Right atrium auricular region (tissue), 2 donors: ENCODE measurements at regions not wholly inside any gene's neighbourhood (a gene's known extent, or its start where the extent isn't known, plus 50 kb on each side); places are given as distances from the start of the nearest gene placed in this dataset.

ENCODE experiments used
- DNase-seq: peaks from one replicate; pipeline ENCODE4 v3.0.0-alpha.2; 2019; ENCODE audit warnings: low spot score
- H3K27ac ChIP-seq, 2 donors: fragments of 200-600 bp; sonication (generic); 1 replicate in 1 of 2; 2 replicates in 1 of 2; pipeline ENCODE4 v1.5.1; 2016 to 2019
- H3K27me3 ChIP-seq, 2 donors: fragments of 200-600 bp; sonication (generic); one replicate each; pipeline versions ENCODE4 v1.5.1 to v1.6.0; 2017 to 2019
- H3K36me3 ChIP-seq: fragments of 200-600 bp; sonication (generic); one replicate; pipeline ENCODE4 v1.5.1; 2016
- H3K4me1 ChIP-seq, 2 donors: fragments of 200-600 bp; sonication (generic); one replicate each; pipeline versions ENCODE4 v1.5.1 to v1.6.0; 2017 to 2019
- H3K4me3 ChIP-seq, 2 donors: fragments of 200-600 bp; sonication (generic); 1 replicate in 1 of 2; 2 replicates in 1 of 2; pipeline ENCODE4 v1.5.1; 2017 to 2019; ENCODE audit warnings: mild to moderate bottlenecking in 1 of 2, moderate library complexity in 1 of 2
- H3K9me3 ChIP-seq, 2 donors: fragments of 200-600 bp; sonication (generic); one replicate each; pipeline ENCODE4 v1.5.1; 2019
- CTCF ChIP-seq, 2 donors: fragments of 200-600 bp; sonication (generic); IDR thresholded peaks; one replicate each; pipeline ENCODE4 v1.5.1; 2019; ENCODE audit warnings: antibody characterized with exemption in 2 of 2

- Histone ChIP-seq H3K9me3 (no peaks in the 10 kb centered on the region), H3K36me3 (no peaks in the 10 kb centered on the region), H3K4me3 (no peak overlapping the region), H3K27me3 (no peaks in the 10 kb centered on the region), H3K27ac (no peak overlapping the region), H3K4me1 (no peaks in the 10 kb centered on the region)
- no peak for TF ChIP-seq CTCF (IDR thresholded peaks at IDR 0.05)
- no peak for DNase-seq
Observed at GRCh38 chr3:153596401-153596800, 434.4 kb downstream of the RAP2B start.

- Histone ChIP-seq H3K4me1 (no peaks in the 10 kb centered on the region), H3K4me3 (no peak overlapping the region), H3K27ac (no peak overlapping the region), H3K27me3 (no peaks in the 10 kb centered on the region), H3K36me3 (no peaks in the 10 kb centered on the region), H3K9me3 (no peaks in the 10 kb centered on the region)
- no peak for TF ChIP-seq CTCF (IDR thresholded peaks at IDR 0.05)
- DNase-seq = peak; percentile 60
Observed at GRCh38 chr3:153599685-153600084, 437.7 kb downstream of the RAP2B start.

GRCh38 chr3:153600896-153601295 lies 438.9 kb downstream of the RAP2B start:
- Histone ChIP-seq H3K36me3 (no peaks in the 10 kb centered on the region), H3K27me3 (no peaks in the 10 kb centered on the region), H3K4me1 (no peaks in the 10 kb centered on the region), H3K27ac (no peak overlapping the region), H3K9me3 (no peaks in the 10 kb centered on the region), H3K4me3 (no peak overlapping the region)
- no peak for DNase-seq
- no peak for TF ChIP-seq CTCF (IDR thresholded peaks at IDR 0.05)

GRCh38 chr3:153601374-153601853 lies 439.4 kb downstream of the RAP2B start:
- no peak for DNase-seq
- Histone ChIP-seq H3K9me3 (no peaks in the 10 kb centered on the region), H3K27me3 (no peaks in the 10 kb centered on the region), H3K36me3 (no peaks in the 10 kb centered on the region), H3K27ac (peak overlapping the region in 1 of 2 donors; percentile 16), H3K4me3 (no peak overlapping the region), H3K4me1 (no peaks in the 10 kb centered on the region)
- no peak for TF ChIP-seq CTCF (IDR thresholded peaks at IDR 0.05)

- Histone ChIP-seq H3K4me3 (no peak overlapping the region), H3K27me3 (no peaks in the 10 kb centered on the region), H3K9me3 (no peaks in the 10 kb centered on the region), H3K4me1 (no peaks in the 10 kb centered on the region), H3K36me3 (no peaks in the 10 kb centered on the region), H3K27ac (no peak overlapping the region)
- no peak for DNase-seq
- TF ChIP-seq CTCF (IDR thresholded peaks at IDR 0.05) = no peak
Observed at GRCh38 chr3:153602801-153603200, 440.8 kb downstream of the RAP2B start.

- Histone ChIP-seq H3K27ac (no peak overlapping the region), H3K36me3 (no peaks in the 10 kb centered on the region), H3K9me3 (no peaks in the 10 kb centered on the region), H3K27me3 (no peaks in the 10 kb centered on the region), H3K4me3 (no peak overlapping the region), H3K4me1 (no peaks in the 10 kb centered on the region)
- no peak for DNase-seq
- TF ChIP-seq CTCF (IDR thresholded peaks at IDR 0.05) = no peak
Observed at GRCh38 chr3:153614140-153614539, 452.1 kb downstream of the RAP2B start.
